Left lung (tissue), 4 donors: ENCODE measurements at regions not wholly inside any gene's neighbourhood (a gene's known extent, or its start where the extent isn't known, plus 50 kb on each side); places are given as distances from the start of the nearest gene placed in this dataset.

Source experiments
- ATAC-seq: fragments of 200-7000 bp; cut with Tn5 transposase; one replicate; pipeline ENCODE4 v1.9.1; 2020; ENCODE audit warnings: moderate library complexity
- DNase-seq, 4 donors: peaks; one replicate each; pipeline ENCODE4 v3.0.0-alpha.2; 2013 to 2020
- H3K27ac ChIP-seq, 2 donors: fragments of 200-600 bp; sonication (generic) in 1 of 2; one replicate each; pipeline versions ENCODE4 v1.5.0 to v1.8.0; 2020 to 2021
- H3K27me3 ChIP-seq, 2 donors: fragments of 200-600 bp; sonication (generic) in 1 of 2; one replicate each; pipeline versions ENCODE4 v1.5.0 to v1.8.0; 2020 to 2021
- H3K36me3 ChIP-seq, 2 donors: fragments of 200-600 bp; sonication (generic) in 1 of 2; one replicate each; pipeline versions ENCODE4 v1.5.0 to v1.8.0; 2020 to 2021
- H3K4me1 ChIP-seq, 2 donors: fragments of 200-600 bp; one replicate each; pipeline ENCODE4 v1.8.0; 2021
- H3K4me3 ChIP-seq, 2 donors: fragments of 200-600 bp; sonication (generic) in 1 of 2; one replicate each; pipeline versions ENCODE4 v1.5.0 to v1.8.0; 2020 to 2021; ENCODE audit warnings: mild to moderate bottlenecking in 1 of 2
- H3K9me3 ChIP-seq, 2 donors: fragments of 200-600 bp; sonication (generic) in 1 of 2; one replicate each; pipeline versions ENCODE4 v1.5.0 to v1.8.0; 2020 to 2021
- CTCF ChIP-seq, 2 donors: fragments of 200-600 bp; sonication (generic) in 1 of 2; IDR thresholded peaks; one replicate each; pipeline versions ENCODE4 v1.5.0 to v1.8.0; 2021; ENCODE audit warnings: antibody characterized with exemption in 2 of 2
- intact Hi-C, 2 donors: fragments of 100-400 bp; cut with DNase I; formaldehyde crosslinking; loops; one replicate each; pipeline versions ENCODE4 v1.11.2 to v1.14.2; 2022
- donor health status: DM: no; HTN: yes; CAD: no.
- donor health status: DM: no; HTN: no; CAD: no.

- Histone ChIP-seq H3K4me3 (no peak overlapping the region), H3K36me3 (no peaks in the 10 kb centered on the region), H3K27me3 (no peaks in the 10 kb centered on the region), H3K27ac (no peak overlapping the region), H3K9me3 (no peaks in the 10 kb centered on the region), H3K4me1 (no peaks in the 10 kb centered on the region)
- TF ChIP-seq CTCF (IDR thresholded peaks at IDR 0.05), result no peak
- intact Hi-C loops, result no loop called here
- ATAC-seq (no peak), DNase-seq (no peak)
These were observed 117.0 kb upstream of the PLD5 start for GRCh38 chr1:242641461-242641860.

- TF ChIP-seq CTCF (IDR thresholded peaks at IDR 0.05), result no peak
- ATAC-seq (no peak), DNase-seq (no peak)
- Histone ChIP-seq H3K4me3 (no peak overlapping the region), H3K36me3 (no peaks in the 10 kb centered on the region), H3K9me3 (no peaks in the 10 kb centered on the region), H3K27me3 (no peaks in the 10 kb centered on the region), H3K4me1 (no peaks in the 10 kb centered on the region), H3K27ac (no peak overlapping the region)
- intact Hi-C loops, result no loop called here
These were observed 114.6 kb upstream of the PLD5 start for GRCh38 chr1:242639104-242639503.

GRCh38 chr1:242634732-242635131 lies 110.2 kb upstream of the PLD5 start:
- ATAC-seq, result no peak
- Histone ChIP-seq H3K27me3 (no peaks in the 10 kb centered on the region), H3K27ac (no peak overlapping the region), H3K4me1 (no peaks in the 10 kb centered on the region), H3K4me3 (no peak overlapping the region), H3K9me3 (no peaks in the 10 kb centered on the region), H3K36me3 (no peaks in the 10 kb centered on the region)
- no peak for TF ChIP-seq CTCF (IDR thresholded peaks at IDR 0.05)
- DNase-seq, result no peak
- intact Hi-C loops, result no loop called here

- H3K9me3 ChIP-seq, result no peaks in the 10 kb centered on the region
- ATAC-seq, result no peak
These were observed 104.9 kb upstream of the PLD5 start for GRCh38 chr1:242629396-242629795.

GRCh38 chr1:242623756-242624155 lies 99.3 kb upstream of the PLD5 start:
- Histone ChIP-seq H3K4me1 (no peaks in the 10 kb centered on the region), H3K9me3 (no peaks in the 10 kb centered on the region), H3K36me3 (no peaks in the 10 kb centered on the region), H3K27me3 (no peaks in the 10 kb centered on the region), H3K27ac (no peak overlapping the region), H3K4me3 (no peak overlapping the region)
- no peak for ATAC-seq
- DNase-seq, result no peak
- intact Hi-C loops, result no loop called here
- TF ChIP-seq CTCF (IDR thresholded peaks at IDR 0.05), result no peak

More at GRCh38 chr1:242629396-242629795, 104.9 kb upstream of the PLD5 start:
- intact Hi-C loops, result no loop called here
- Histone ChIP-seq H3K27ac (no peak overlapping the region), H3K27me3 (no peaks in the 10 kb centered on the region), H3K4me1 (no peaks in the 10 kb centered on the region), H3K4me3 (no peak overlapping the region), H3K36me3 (no peaks in the 10 kb centered on the region)
- TF ChIP-seq CTCF (IDR thresholded peaks at IDR 0.05), result no peak
- no peak for DNase-seq
